ENCODE measurements at regions not wholly inside any gene's neighbourhood (a gene's known extent, or its start where the extent isn't known, plus 50 kb on each side); places are given as distances from the start of the nearest gene placed in this dataset.

- no peak for DNase-seq (ENCODE audit: extremely low read depth in 1 of 2, low read depth in 1 of 2)
These were observed 646.3 kb upstream of the SLITRK1 start for GRCh38 chr13:84528408-84529070.

- DNase-seq (ENCODE audit: extremely low read depth in 1 of 2, low read depth in 1 of 2) = no peak
These were observed 643.6 kb upstream of the SLITRK1 start for GRCh38 chr13:84525865-84526264.

GRCh38 chr13:84524586-84524985 is 642.3 kb upstream of the SLITRK1 start:
- no peak for DNase-seq (ENCODE audit: extremely low read depth in 1 of 2, low read depth in 1 of 2)

- no peak for DNase-seq (ENCODE audit: extremely low read depth in 1 of 2, low read depth in 1 of 2)
These were observed 617.7 kb upstream of the SLITRK1 start for GRCh38 chr13:84500016-84500415.

- DNase-seq (ENCODE audit: extremely low read depth in 1 of 2, low read depth in 1 of 2) = no peak
These were observed 615.3 kb upstream of the SLITRK1 start for GRCh38 chr13:84497613-84498012.

- no peak for DNase-seq (ENCODE audit: extremely low read depth in 1 of 2, low read depth in 1 of 2)
These were observed 609.7 kb upstream of the SLITRK1 start for GRCh38 chr13:84491952-84492351.

GRCh38 chr13:84487752-84488151 is 605.5 kb upstream of the SLITRK1 start:
- DNase-seq (ENCODE audit: extremely low read depth in 1 of 2, low read depth in 1 of 2) = no peak

GRCh38 chr13:84481958-84482357 is 599.7 kb upstream of the SLITRK1 start:
- DNase-seq (ENCODE audit: extremely low read depth in 1 of 2, low read depth in 1 of 2) = no peak

GRCh38 chr13:84479656-84480055 is 597.4 kb upstream of the SLITRK1 start:
- no peak for DNase-seq (ENCODE audit: extremely low read depth in 1 of 2, low read depth in 1 of 2)

- no peak for DNase-seq (ENCODE audit: extremely low read depth in 1 of 2, low read depth in 1 of 2)
These were observed 588.3 kb upstream of the SLITRK1 start for GRCh38 chr13:84470528-84470927.

GRCh38 chr13:84466461-84466860 is 584.2 kb upstream of the SLITRK1 start:
- no peak for DNase-seq (ENCODE audit: extremely low read depth in 1 of 2, low read depth in 1 of 2)

- no peak for DNase-seq (ENCODE audit: extremely low read depth in 1 of 2, low read depth in 1 of 2)
These were observed 578.7 kb upstream of the SLITRK1 start for GRCh38 chr13:84460989-84461388.

GRCh38 chr13:84455143-84455905 is 573.0 kb upstream of the SLITRK1 start:
- DNase-seq (ENCODE audit: extremely low read depth in 1 of 2, low read depth in 1 of 2) = no peak

- no peak for DNase-seq (ENCODE audit: extremely low read depth in 1 of 2, low read depth in 1 of 2)
These were observed 565.3 kb upstream of the SLITRK1 start for GRCh38 chr13:84447640-84447978.

GRCh38 chr13:84446972-84447639 is 564.8 kb upstream of the SLITRK1 start:
- DNase-seq (ENCODE audit: extremely low read depth in 1 of 2, low read depth in 1 of 2) = no peak

GRCh38 chr13:84445776-84446175 is 563.5 kb upstream of the SLITRK1 start:
- no peak for DNase-seq (ENCODE audit: extremely low read depth in 1 of 2, low read depth in 1 of 2)

GRCh38 chr13:84443463-84443862 is 561.2 kb upstream of the SLITRK1 start:
- DNase-seq (ENCODE audit: extremely low read depth in 1 of 2, low read depth in 1 of 2) = no peak

GRCh38 chr13:84439108-84439507 is 556.8 kb upstream of the SLITRK1 start:
- no peak for DNase-seq (ENCODE audit: extremely low read depth in 1 of 2, low read depth in 1 of 2)

GRCh38 chr13:84433024-84433423 is 550.8 kb upstream of the SLITRK1 start:
- DNase-seq (ENCODE audit: extremely low read depth in 1 of 2, low read depth in 1 of 2) = no peak

GRCh38 chr13:84431646-84432045 is 549.4 kb upstream of the SLITRK1 start:
- no peak for DNase-seq (ENCODE audit: extremely low read depth in 1 of 2, low read depth in 1 of 2)

- no peak for DNase-seq (ENCODE audit: extremely low read depth in 1 of 2, low read depth in 1 of 2)
These were observed 548.2 kb upstream of the SLITRK1 start for GRCh38 chr13:84430446-84430845.

GRCh38 chr13:84430015-84430414 is 547.7 kb upstream of the SLITRK1 start:
- DNase-seq (ENCODE audit: extremely low read depth in 1 of 2, low read depth in 1 of 2) = no peak
